Thyroid gland (tissue), 4 donors: ENCODE measurements at regions not wholly inside any gene's neighbourhood (a gene's known extent, or its start where the extent isn't known, plus 50 kb on each side); places are given as distances from the start of the nearest gene placed in this dataset.

Experiments
- CTCF ChIP-seq, 6 experiments: fragments of 200-600 bp in 3 of 6; fragments of 450-650 bp in 3 of 6; sonication (generic) in 3 of 6; IDR thresholded peaks; one replicate each; pipeline ENCODE4 v1.5.1; 2016 to 2019; ENCODE audit warnings: antibody characterized with exemption in 6 of 6, mild to moderate bottlenecking in 2 of 6, inconsistent platforms in 1 of 6, moderate library complexity in 1 of 6
- POLR2A ChIP-seq, 2 donors: fragments of 450-650 bp; IDR thresholded peaks; one replicate each; pipeline ENCODE4 v1.6.1; 2017; ENCODE audit warnings: antibody characterized with exemption in 2 of 2, mild to moderate bottlenecking in 2 of 2, moderate library complexity in 1 of 2

GRCh38 chr9:129272348-129273025 lies 94.4 kb upstream of the IER5L start:
- no peak for TF ChIP-seq CTCF (IDR thresholded peaks at IDR 0.05)
- no peak for TF ChIP-seq POLR2A (IDR thresholded peaks at IDR 0.05)
